Lower lobe of right lung (tissue), 2 donors: ENCODE measurements at regions not wholly inside any gene's neighbourhood (a gene's known extent, or its start where the extent isn't known, plus 50 kb on each side); places are given as distances from the start of the nearest gene placed in this dataset.
A peak's percentile ranks its signal among the peaks of the same experiment; 100 is the strongest.

Source experiments
- ATAC-seq, 2 donors: fragments of 200-7000 bp; cut with Tn5 transposase; one replicate each; pipeline ENCODE4 v1.9.1; 2020 to 2022; ENCODE audit warnings: mild to moderate bottlenecking in 2 of 2, moderate library complexity in 2 of 2
- DNase-seq: peaks from one replicate; pipeline ENCODE4 v3.0.0-alpha.2; 2020
- H3K27ac ChIP-seq: fragments of 200-600 bp; one replicate; pipeline ENCODE4 v1.8.0; 2022
- H3K27me3 ChIP-seq: fragments of 200-600 bp; one replicate; pipeline ENCODE4 v1.8.0; 2022; ENCODE audit warnings: low read depth
- H3K36me3 ChIP-seq: fragments of 200-600 bp; one replicate; pipeline ENCODE4 v1.8.0; 2022; ENCODE audit warnings: mild to moderate bottlenecking
- H3K4me1 ChIP-seq: fragments of 200-600 bp; one replicate; pipeline ENCODE4 v1.8.0; 2022
- H3K4me3 ChIP-seq: fragments of 200-600 bp; one replicate; pipeline ENCODE4 v1.8.0; 2022; ENCODE audit warnings: mild to moderate bottlenecking
- H3K9me3 ChIP-seq: fragments of 200-600 bp; one replicate; pipeline ENCODE4 v1.8.0; 2022
- CTCF ChIP-seq: fragments of 200-600 bp; IDR thresholded peaks from one replicate; pipeline ENCODE4 v1.8.0; 2022; ENCODE audit warnings: antibody characterized with exemption, mild to moderate bottlenecking
- intact Hi-C: fragments of 100-400 bp; cut with DNase I; formaldehyde crosslinking; loops from one replicate; pipeline ENCODE4 v1.11.0; 2022
- donor health status: DM: no; HTN: yes; CAD: no; lungs with severe emphysema.

- no peak for ATAC-seq
- no peak overlapping the region for H3K4me3 ChIP-seq
- H3K27me3 ChIP-seq: no peaks in the 10 kb centered on the region
Measured at GRCh38 chr14:99064262-99064954, 207.6 kb downstream of the BCL11B start.

GRCh38 chr14:99065551-99065950, 206.4 kb downstream of the BCL11B start:
- DNase-seq: no peak
- Histone ChIP-seq H3K27me3 (no peaks in the 10 kb centered on the region), H3K9me3 (no peaks in the 10 kb centered on the region), H3K4me3 (no peak overlapping the region), H3K27ac (no peak overlapping the region), H3K4me1 (no peaks in the 10 kb centered on the region), H3K36me3 (no peaks in the 10 kb centered on the region)
- no peak for TF ChIP-seq CTCF
- ATAC-seq: no peak
- intact Hi-C loops: no loop called here

More at GRCh38 chr14:99064262-99064954, 207.6 kb downstream of the BCL11B start:
- Histone ChIP-seq H3K36me3 (no peaks in the 10 kb centered on the region), H3K27ac (no peak overlapping the region), H3K4me1 (no peaks in the 10 kb centered on the region), H3K9me3 (no peaks in the 10 kb centered on the region)
- intact Hi-C loops: no loop called here
- TF ChIP-seq CTCF: no peak
- no peak for DNase-seq

GRCh38 chr14:99066378-99066777, 205.6 kb downstream of the BCL11B start:
- Histone ChIP-seq H3K27me3 (no peaks in the 10 kb centered on the region), H3K4me1 (no peaks in the 10 kb centered on the region), H3K27ac (no peak overlapping the region), H3K4me3 (no peak overlapping the region), H3K36me3 (no peaks in the 10 kb centered on the region), H3K9me3 (no peaks in the 10 kb centered on the region)
- no peak for DNase-seq
- no peak for TF ChIP-seq CTCF
- intact Hi-C loops: no loop called here
- ATAC-seq: no peak

- no peaks in the 10 kb centered on the region for H3K9me3 ChIP-seq
- no peak overlapping the region for H3K27ac ChIP-seq
- no peaks in the 10 kb centered on the region for H3K27me3 ChIP-seq
- no peak overlapping the region for H3K4me3 ChIP-seq
- no peak for DNase-seq
- intact Hi-C loops: no loop called here
- no peaks in the 10 kb centered on the region for H3K4me1 ChIP-seq
- H3K36me3 ChIP-seq: no peaks in the 10 kb centered on the region
- ATAC-seq: peak; percentile 19 to 22
- no peak for TF ChIP-seq CTCF
Measured at GRCh38 chr14:99067141-99067920, 204.7 kb downstream of the BCL11B start.

GRCh38 chr14:99067927-99068326, 204.1 kb downstream of the BCL11B start:
- no peak for TF ChIP-seq CTCF
- ATAC-seq: no peak

More at GRCh38 chr14:99067927-99068326, 204.1 kb downstream of the BCL11B start:
- H3K9me3 ChIP-seq: no peaks in the 10 kb centered on the region
- no peak overlapping the region for H3K4me3 ChIP-seq
- no peaks in the 10 kb centered on the region for H3K4me1 ChIP-seq
- no peaks in the 10 kb centered on the region for H3K36me3 ChIP-seq
- intact Hi-C loops: no loop called here
- no peak for DNase-seq
- H3K27me3 ChIP-seq: no peaks in the 10 kb centered on the region
- no peak overlapping the region for H3K27ac ChIP-seq
